GM12878 (cell line): ENCODE measurements at regions not wholly inside any gene's neighbourhood (a gene's known extent, or its start where the extent isn't known, plus 50 kb on each side); places are given as distances from the start of the nearest gene placed in this dataset.
A peak's percentile ranks its signal among the peaks of the same experiment; 100 is the strongest.

ENCODE experiments used
- ATAC-seq: fragments of 200-7000 bp; cut with Tn5 transposase; 3 replicates; pipeline ENCODE4 v1.9.1; 2020; ENCODE audit warnings: mild to moderate bottlenecking, moderate library complexity
- BruUV-seq: library from RNA; stranded (reverse); fragments of 400-500 nt; replicated peaks from 2 replicates; lab custom pipeline; 2021; lab: Mats Ljungman, UMichigan
- CTCF ChIA-PET: fragments of 300-600 bp; sonication (Branson Sonifier 250); formaldehyde crosslinking; extraction: SDS; loops from one replicate; lab custom pipeline; 2021; ENCODE audit warnings: inconsistent platforms; lab: Yijun Ruan, JAX
- POLR2A ChIA-PET: fragments of 350-600 bp; formaldehyde crosslinking; extraction: SDS; loops from one replicate; lab custom pipeline; 2021; ENCODE audit warnings: inconsistent platforms; lab: Charles Lee
- RAD21 ChIA-PET: fragments of 300-600 bp; sonication (Branson Sonifier 250); formaldehyde crosslinking; loops from one replicate; lab custom pipeline; 2023; ENCODE audit warnings: antibody characterized with exemption; ENCODE audit not compliant: unreplicated experiment; lab: Charles Lee
- SMC1A ChIA-PET: fragments of 300-600 bp; sonication (Branson Sonifier 250); formaldehyde crosslinking; loops from one replicate; lab custom pipeline; 2023; ENCODE audit not compliant: unreplicated experiment, uncharacterized antibody; lab: Charles Lee
- DNase-seq: peaks from one replicate; pipeline ENCODE4 v3.0.0-alpha.2; 2011; ENCODE audit warnings: low read depth, low spot score
- FAIRE-seq: peaks from 3 replicates; lab custom pipeline; 2011; peaks lifted over from hg19 to GRCh38; lab: Jason Lieb, UNC
- H2AFZ ChIP-seq: 2 replicates; pipeline ENCODE4 v1.6.0; 2011; ENCODE audit warnings: low read depth, low read length, control low read depth; ENCODE audit not compliant: control insufficient read depth
- H3K27ac ChIP-seq: 2 replicates; pipeline ENCODE4 v1.5.1; 2011; ENCODE audit warnings: control low read depth; ENCODE audit not compliant: control insufficient read depth, insufficient read depth
- H3K27me3 ChIP-seq, 2 experiments: replicated peaks in 1 of 2; 2 replicates each; pipeline versions ENCODE4 v1.6.0 to v1.6.1; 2011; ENCODE audit warnings: low read length in 1 of 2; ENCODE audit not compliant: control insufficient read depth in 2 of 2, insufficient read depth in 2 of 2
- H3K36me3 ChIP-seq, 2 experiments: 2 replicates each; pipeline ENCODE4 v1.5.1; 2011; ENCODE audit warnings: low read length in 1 of 2; ENCODE audit not compliant: control insufficient read depth in 2 of 2, insufficient read depth in 2 of 2
- H3K4me1 ChIP-seq: 2 replicates; pipeline ENCODE4 v1.6.1; 2011; ENCODE audit warnings: mild to moderate bottlenecking, low read length, moderate library complexity, mixed read lengths; ENCODE audit not compliant: control insufficient read depth, insufficient read depth
- H3K4me2 ChIP-seq: 2 replicates; pipeline ENCODE4 v1.6.0; 2011; ENCODE audit warnings: control low read depth; ENCODE audit not compliant: control insufficient read depth, insufficient read depth
- H3K4me3 ChIP-seq: fragments of 200-600 bp; sonication (generic); 2 replicates; pipeline ENCODE4 v1.5.1; 2016
- H3K79me2 ChIP-seq: 2 replicates; pipeline ENCODE4 v1.6.0; 2011; ENCODE audit warnings: low read length; ENCODE audit not compliant: control insufficient read depth, insufficient read depth
- H3K9ac ChIP-seq: 2 replicates; pipeline ENCODE4 v1.8.0; 2011; ENCODE audit warnings: low read length, control low read depth, mixed read lengths; ENCODE audit not compliant: control insufficient read depth, insufficient read depth
- H3K9me3 ChIP-seq: replicated peaks from 3 replicates; pipeline ENCODE4 v1.5.1; 2011; ENCODE audit warnings: mild to moderate bottlenecking, low read length; ENCODE audit not compliant: control insufficient read depth, insufficient read depth
- H4K20me1 ChIP-seq: 2 replicates; pipeline ENCODE4 v1.6.0; 2011; ENCODE audit not compliant: control insufficient read depth, insufficient read depth
- ATF7 ChIP-seq: fragments of 450-650 bp; IDR thresholded peaks from 2 replicates; pipeline ENCODE4 v1.6.1; 2016; ENCODE audit warnings: low read depth, mild to moderate bottlenecking
- BCL11A ChIP-seq: IDR thresholded peaks from 2 replicates; pipeline ENCODE4 v1.6.1; 2011; ENCODE audit warnings: low read depth, low read length
- CHD4 ChIP-seq: fragments of 200-600 bp; sonication (generic); IDR thresholded peaks from 2 replicates; pipeline ENCODE4 v1.6.1; 2016; ENCODE audit warnings: mild to moderate bottlenecking
- CREB1 ChIP-seq: IDR thresholded peaks from 2 replicates; pipeline ENCODE4 v1.6.1; 2012; ENCODE audit warnings: low read depth, mild to moderate bottlenecking, inconsistent platforms
- CREM ChIP-seq: IDR thresholded peaks from 2 replicates; pipeline ENCODE4 v1.6.1; 2014; ENCODE audit warnings: antibody characterized with exemption, low read depth
- EED ChIP-seq: sonication (generic); IDR thresholded peaks from 2 replicates; pipeline ENCODE4 v1.6.1; 2016; ENCODE audit warnings: antibody characterized with exemption, low read depth
- EP300 ChIP-seq, 2 experiments: fragments of 150-350 bp in 1 of 2; IDR thresholded peaks; 2 replicates each; pipeline ENCODE4 v1.6.1; 2011 to 2012; ENCODE audit warnings: low read depth in 2 of 2, low read length in 2 of 2, borderline replicate concordance in 1 of 2, improper control_type of control experiment in 1 of 2, inconsistent platforms in 1 of 2; ENCODE audit not compliant: control insufficient read depth in 1 of 2
- ETV6 ChIP-seq, 2 experiments: fragments of 450-650 bp in 1 of 2; IDR thresholded peaks in 1 of 2; conservative IDR thresholded peaks in 1 of 2; 2 replicates each; pipeline ENCODE4 v1.6.1; 2014; ENCODE audit warnings: antibody characterized with exemption in 1 of 2, borderline replicate concordance in 1 of 2, low read depth in 1 of 2, mild to moderate bottlenecking in 1 of 2, moderate library complexity in 1 of 2
- HDAC2 ChIP-seq: fragments of 200-600 bp; sonication (generic); IDR thresholded peaks from 2 replicates; pipeline ENCODE4 v1.6.1; 2017
- IKZF1 ChIP-seq: fragments of 450-650 bp; conservative IDR thresholded peaks from 2 replicates; pipeline ENCODE4 v1.6.1; 2017; ENCODE audit warnings: antibody characterized with exemption, mild to moderate bottlenecking
- IKZF2 ChIP-seq, 2 experiments: fragments of 450-650 bp; IDR thresholded peaks; 2 replicates each; pipeline ENCODE4 v1.6.1; 2017; ENCODE audit warnings: mild to moderate bottlenecking in 2 of 2, moderate library complexity in 2 of 2
- JUNB ChIP-seq: IDR thresholded peaks from 2 replicates; pipeline ENCODE4 v1.6.1; 2016; ENCODE audit warnings: antibody characterized with exemption, mild to moderate bottlenecking
- NFIC ChIP-seq: IDR thresholded peaks from 2 replicates; pipeline ENCODE4 v1.6.1; 2012; ENCODE audit warnings: low read depth, mild to moderate bottlenecking, inconsistent platforms, low read length, moderate library complexity
- RAD21 ChIP-seq: IDR thresholded peaks from 2 replicates; pipeline ENCODE4 v1.6.1; 2011; ENCODE audit warnings: mild to moderate bottlenecking, low read depth, low read length, moderate library complexity; ENCODE audit not compliant: insufficient read depth
- RFX5 ChIP-seq: IDR thresholded peaks from 2 replicates; pipeline ENCODE4 v1.6.1; 2011; ENCODE audit warnings: low read depth, low read length, improper control_type of control experiment
- SPI1 ChIP-seq: IDR thresholded peaks from 2 replicates; pipeline ENCODE4 v1.6.1; 2011; ENCODE audit warnings: low read depth, mild to moderate bottlenecking, low read length, moderate library complexity, borderline replicate concordance; ENCODE audit not compliant: insufficient read depth
- WRNIP1 ChIP-seq: IDR thresholded peaks from 2 replicates; pipeline ENCODE4 v1.6.1; 2011; ENCODE audit warnings: low read depth, low read length, improper control_type of control experiment, borderline replicate concordance
- YBX1 ChIP-seq: fragments of 450-650 bp; IDR thresholded peaks from 2 replicates; pipeline ENCODE4 v1.6.1; 2016; ENCODE audit warnings: antibody characterized with exemption
- WGBS: methylation state at CpG from one replicate; pipeline ENCODE4 v1.1.6; 2016; ENCODE audit warnings: low lambda C conversion rate; ENCODE audit not compliant: insufficient replicate concordance, insufficient coverage; ENCODE audit errors: missing lambda C conversion rate; 5-methylcytosine and 5-hydroxymethylcytosine counted together
- in situ Hi-C: fragments of 300-500 bp; cut with MboI; formaldehyde crosslinking; loops from 9 replicates; pipeline ENCODE4 v1.14.3; 2018; ENCODE audit warnings: mixed read lengths
- intact Hi-C: fragments of 100-400 bp; cut with micrococcal nuclease; formaldehyde crosslinking; loops from one replicate; pipeline ENCODE4 v1.14.2; 2022; ENCODE audit not compliant: unreplicated experiment
- TF ChIP-seq, protein P1 (sequence below): IDR thresholded peaks from 2 replicates; pipeline ENCODE4 v1.6.1; 2012; ENCODE audit warnings: low read length, inconsistent platforms
- TF ChIP-seq, protein P2 (sequence below): fragments of 450-650 bp; IDR thresholded peaks from 2 replicates; pipeline ENCODE4 v1.6.1; 2017; ENCODE audit warnings: low read depth, mild to moderate bottlenecking, moderate library complexity

DNA sequence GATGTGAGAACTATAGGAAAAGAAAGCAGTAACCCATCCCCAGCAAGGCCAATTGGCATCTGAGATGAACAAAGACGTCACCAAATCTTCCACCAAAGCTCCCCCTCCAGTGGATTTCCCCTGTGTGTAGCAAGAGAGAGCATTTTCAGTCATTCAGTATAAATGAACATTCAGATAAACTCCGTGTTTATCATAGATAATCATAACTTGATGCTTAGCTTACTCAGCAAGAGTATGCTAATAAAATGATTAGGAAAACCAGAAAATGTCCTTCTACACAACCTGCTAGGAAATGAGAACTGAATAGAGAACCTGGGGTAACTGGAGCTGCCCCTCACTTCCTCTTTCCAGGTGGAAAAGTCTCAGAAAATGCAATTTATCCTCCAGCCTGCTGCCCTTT lies 198.0 kb upstream of the CCDC150 start:
- H3K9ac ChIP-seq = no peak overlapping the region
- H4K20me1 ChIP-seq = no peaks in the 10 kb centered on the region
- H3K4me1 ChIP-seq = peaks cover 22% of the 10 kb centered on the region
- H3K27ac ChIP-seq = peak overlapping the region; percentile 54; the same call in 1 of the 2 replicates
- POLR2A ChIA-PET = interaction anchor here (0.8 to 2.1 kb wide), 4 partner anchors 11 to 36 kb away, joined by 3 to 10 read pairs (median 4); no protein-coding TSS in a partner anchor
- TF ChIP-seq JUNB (peak; percentile 44; the same call in 1 of the 2 replicates), SPI1 (peak; percentile 89), CREM (peak; percentile 72; the same call in 1 of the 2 replicates), RAD21 (0 out of 2 replicates have a peak, but pooled peaks have one; percentile 11), YBX1 (no peak), BCL11A (0 out of 2 replicates have a peak, but pooled peaks have one; percentile 10), CHD4 (no peak), ATF7 (peak; percentile 64), WRNIP1 (no peak), IKZF1 (peak; percentile 43), ETV6 (conservative IDR thresholded peaks at IDR 0.05 in 1 of 2, IDR thresholded peaks at IDR 0.05 in 1 of 2; ENCODE audit: borderline replicate concordance in 1 of 2, low read depth in 1 of 2) (peak in 1 of 2 experiments; percentile 58; a peak in 1 of 4 replicates), IKZF2 (IDR thresholded peaks at IDR 0.05) (peak; percentile 56 to 65), EED (peak; percentile 60; the same call in 1 of the 2 replicates), RFX5 (no peak), EP300 (IDR thresholded peaks at IDR 0.05; ENCODE audit: borderline replicate concordance in 1 of 2, control insufficient read depth in 1 of 2, low read depth in 2 of 2, low read length in 2 of 2) (0 out of 4 replicates have a peak, but pooled peaks of 1 of the 2 experiments have one; percentile 34), CREB1 (0 out of 2 replicates have a peak, but pooled peaks have one; percentile 17), NFIC (peak; percentile 68), HDAC2 (no peak)
- TF ChIP-seq, protein P1, sequence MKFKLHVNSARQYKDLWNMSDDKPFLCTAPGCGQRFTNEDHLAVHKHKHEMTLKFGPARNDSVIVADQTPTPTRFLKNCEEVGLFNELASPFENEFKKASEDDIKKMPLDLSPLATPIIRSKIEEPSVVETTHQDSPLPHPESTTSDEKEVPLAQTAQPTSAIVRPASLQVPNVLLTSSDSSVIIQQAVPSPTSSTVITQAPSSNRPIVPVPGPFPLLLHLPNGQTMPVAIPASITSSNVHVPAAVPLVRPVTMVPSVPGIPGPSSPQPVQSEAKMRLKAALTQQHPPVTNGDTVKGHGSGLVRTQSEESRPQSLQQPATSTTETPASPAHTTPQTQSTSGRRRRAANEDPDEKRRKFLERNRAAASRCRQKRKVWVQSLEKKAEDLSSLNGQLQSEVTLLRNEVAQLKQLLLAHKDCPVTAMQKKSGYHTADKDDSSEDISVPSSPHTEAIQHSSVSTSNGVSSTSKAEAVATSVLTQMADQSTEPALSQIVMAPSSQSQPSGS = peak; percentile 55; the same call in 1 of the 2 replicates
- TF ChIP-seq, protein P2, sequence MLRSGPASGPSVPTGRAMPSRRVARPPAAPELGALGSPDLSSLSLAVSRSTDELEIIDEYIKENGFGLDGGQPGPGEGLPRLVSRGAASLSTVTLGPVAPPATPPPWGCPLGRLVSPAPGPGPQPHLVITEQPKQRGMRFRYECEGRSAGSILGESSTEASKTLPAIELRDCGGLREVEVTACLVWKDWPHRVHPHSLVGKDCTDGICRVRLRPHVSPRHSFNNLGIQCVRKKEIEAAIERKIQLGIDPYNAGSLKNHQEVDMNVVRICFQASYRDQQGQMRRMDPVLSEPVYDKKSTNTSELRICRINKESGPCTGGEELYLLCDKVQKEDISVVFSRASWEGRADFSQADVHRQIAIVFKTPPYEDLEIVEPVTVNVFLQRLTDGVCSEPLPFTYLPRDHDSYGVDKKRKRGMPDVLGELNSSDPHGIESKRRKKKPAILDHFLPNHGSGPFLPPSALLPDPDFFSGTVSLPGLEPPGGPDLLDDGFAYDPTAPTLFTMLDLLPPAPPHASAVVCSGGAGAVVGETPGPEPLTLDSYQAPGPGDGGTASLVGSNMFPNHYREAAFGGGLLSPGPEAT = peak; percentile 63; the same call in 1 of the 2 replicates
- TF ChIP-seq, all 136 proteins: peak for 15
- DNase-seq = no peak
- peak; percentile 52 for FAIRE-seq
- Histone ChIP-seq H3K9me3 (peaks cover 1% of the 10 kb centered on the region; the same call in 1 of the 3 replicates), H2AFZ (no peak overlapping the region), H3K4me2 (no peak overlapping the region), H3K27me3 (no peaks in the 10 kb centered on the region), H3K4me3 (no peak overlapping the region), H3K36me3 (no peaks in the 10 kb centered on the region), H3K79me2 (no peaks in the 10 kb centered on the region)
- ChIA-PET SMC1A (interaction anchor here (0.5 to 2.9 kb wide), 15 partner anchors 11 to 363 kb away, joined by 3 to 28 read pairs (median 5); no protein-coding TSS in a partner anchor), RAD21 (interaction anchor here (0.7 to 2.8 kb wide), 11 partner anchors 11 to 144 kb away, joined by 3 to 32 read pairs (median 4); no protein-coding TSS in a partner anchor), CTCF (interaction anchor here (1.0 to 1.6 kb wide), 7 partner anchors 9 to 165 kb away, joined by 3 to 15 read pairs (median 4); no protein-coding TSS in a partner anchor)
- ATAC-seq = peak; percentile 85
- in situ Hi-C loops = no loop called here
- intact Hi-C loops = no loop called here
- no TSS peak for BruUV-seq
- WGBS = 0% methylated on average over 2 of the region's 2 CpGs
